ENCODE measurements at regions not wholly inside any gene's neighbourhood (a gene's known extent, or its start where the extent isn't known, plus 50 kb on each side); places are given as distances from the start of the nearest gene placed in this dataset.

- Histone ChIP-seq H3K9ac (ENCODE audit: insufficient read depth in 1 of 2, low read length in 2 of 2) (no peak overlapping the region), H3K4me1 (ENCODE audit: control insufficient read depth in 5 of 5, insufficient read depth in 5 of 5, low read length in 5 of 5) (no peaks in the 10 kb centered on the region), H3K27me3 (ENCODE audit: control insufficient read depth in 3 of 3, insufficient read depth in 3 of 3, low read length in 2 of 3) (no peaks in the 10 kb centered on the region), H3K27ac (ENCODE audit: low read depth in 1 of 2, low read length in 1 of 2) (no peak overlapping the region), H3K36me3 (ENCODE audit: control insufficient read depth in 4 of 4, insufficient read depth in 4 of 4, low read length in 4 of 4) (no peaks in the 10 kb centered on the region), H3K9me3 (ENCODE audit: control insufficient read depth in 4 of 4, insufficient read depth in 3 of 4, low read length in 3 of 4) (peaks cover 0 to 7% (median 0%) of the 10 kb centered on the region in 4 donors), H3K4me3 (no peak overlapping the region)
- no peak for ATAC-seq (ENCODE audit: insufficient read depth, low FRiP score)
- peak in 1 of 3 donors; percentile 7 for DNase-seq
- no peak for TF ChIP-seq CTCF (IDR thresholded peaks at IDR 0.05; ENCODE audit: control extremely low read depth, extremely low read depth)
- WGBS, 2 donors: 61 to 81% methylated on average over 2 of the region's 2 CpGs
Measured at GRCh38 chr4:130591091-130591490, 1495.1 kb downstream of the C4orf33 start.

- ATAC-seq (ENCODE audit: insufficient read depth, low FRiP score): no peak
- Histone ChIP-seq H3K27ac (ENCODE audit: low read depth in 1 of 2, low read length in 1 of 2) (no peak overlapping the region), H3K9ac (ENCODE audit: insufficient read depth in 1 of 2, low read length in 2 of 2) (no peak overlapping the region), H3K4me1 (ENCODE audit: control insufficient read depth in 5 of 5, insufficient read depth in 5 of 5, low read length in 5 of 5) (no peaks in the 10 kb centered on the region), H3K27me3 (ENCODE audit: control insufficient read depth in 3 of 3, insufficient read depth in 3 of 3, low read length in 2 of 3) (no peaks in the 10 kb centered on the region), H3K9me3 (ENCODE audit: control insufficient read depth in 4 of 4, insufficient read depth in 3 of 4, low read length in 3 of 4) (no peaks in the 10 kb centered on the region), H3K36me3 (ENCODE audit: control insufficient read depth in 4 of 4, insufficient read depth in 4 of 4, low read length in 4 of 4) (no peaks in the 10 kb centered on the region), H3K4me3 (no peak overlapping the region)
- TF ChIP-seq CTCF (IDR thresholded peaks at IDR 0.05; ENCODE audit: control extremely low read depth, extremely low read depth): no peak
- 81 to 88% methylated on average over 4 of the region's 4 CpGs for WGBS, 2 donors
- no peak for DNase-seq
Measured at GRCh38 chr4:130600706-130601105, 1504.8 kb downstream of the C4orf33 start.

- TF ChIP-seq CTCF (IDR thresholded peaks at IDR 0.05; ENCODE audit: control extremely low read depth, extremely low read depth): no peak
- WGBS, 2 donors: 88 to 94% methylated on average over 3 of the region's 3 CpGs
- Histone ChIP-seq H3K27me3 (ENCODE audit: control insufficient read depth in 3 of 3, insufficient read depth in 3 of 3, low read length in 2 of 3) (no peaks in the 10 kb centered on the region), H3K4me1 (ENCODE audit: control insufficient read depth in 5 of 5, insufficient read depth in 5 of 5, low read length in 5 of 5) (no peaks in the 10 kb centered on the region), H3K27ac (ENCODE audit: low read depth in 1 of 2, low read length in 1 of 2) (no peak overlapping the region), H3K4me3 (no peak overlapping the region), H3K36me3 (ENCODE audit: control insufficient read depth in 4 of 4, insufficient read depth in 4 of 4, low read length in 4 of 4) (no peaks in the 10 kb centered on the region), H3K9me3 (ENCODE audit: control insufficient read depth in 4 of 4, insufficient read depth in 3 of 4, low read length in 3 of 4) (no peaks in the 10 kb centered on the region), H3K9ac (ENCODE audit: insufficient read depth in 1 of 2, low read length in 2 of 2) (no peak overlapping the region)
- no peak for DNase-seq
- ATAC-seq (ENCODE audit: insufficient read depth, low FRiP score): no peak
Measured at GRCh38 chr4:130603043-130603442, 1507.1 kb downstream of the C4orf33 start.

- DNase-seq: no peak
- no peaks in the 10 kb centered on the region for H3K27me3 ChIP-seq (ENCODE audit: control insufficient read depth in 3 of 3, insufficient read depth in 3 of 3, low read length in 2 of 3)
- no peak for TF ChIP-seq CTCF (IDR thresholded peaks at IDR 0.05; ENCODE audit: control extremely low read depth, extremely low read depth)
- ATAC-seq (ENCODE audit: insufficient read depth, low FRiP score): no peak
- H3K9me3 ChIP-seq (ENCODE audit: control insufficient read depth in 4 of 4, insufficient read depth in 3 of 4, low read length in 3 of 4): no peaks in the 10 kb centered on the region
- WGBS, 2 donors: 90 to 92% methylated on average over 3 of the region's 3 CpGs
- no peak overlapping the region for H3K9ac ChIP-seq (ENCODE audit: insufficient read depth in 1 of 2, low read length in 2 of 2)
- no peaks in the 10 kb centered on the region for H3K36me3 ChIP-seq (ENCODE audit: control insufficient read depth in 4 of 4, insufficient read depth in 4 of 4, low read length in 4 of 4)
- H3K27ac ChIP-seq (ENCODE audit: low read depth in 1 of 2, low read length in 1 of 2): no peak overlapping the region
- H3K4me3 ChIP-seq: no peak overlapping the region
- no peaks in the 10 kb centered on the region for H3K4me1 ChIP-seq (ENCODE audit: control insufficient read depth in 5 of 5, insufficient read depth in 5 of 5, low read length in 5 of 5)
Measured at GRCh38 chr4:130608121-130608520, 1512.2 kb downstream of the C4orf33 start.

All from lung (tissue), 11 donors.